Natural killer cell (primary cell): ENCODE measurements at regions not wholly inside any gene's neighbourhood (a gene's known extent, or its start where the extent isn't known, plus 50 kb on each side); places are given as distances from the start of the nearest gene placed in this dataset.

Experiments
- ATAC-seq, 3 donors: fragments of 150-1000 bp in 2 of 3; fragments of 200-7000 bp in 1 of 3; cut with Tn5 transposase; 1 replicate in 1 of 3; 2 replicates in 2 of 3; pipeline ENCODE4 v1.10.0; 2021; ENCODE audit warnings: mild to moderate bottlenecking in 2 of 3, moderate library complexity in 2 of 3
- DNase-seq, 2 donors: peaks; one replicate each; pipeline versions ENCODE4 v3.0.0 to v3.0.0-alpha.2; 2013 to 2021; ENCODE audit warnings: mixed read lengths in 1 of 2
- H3K27ac ChIP-seq: one replicate; pipeline ENCODE4 v1.5.1; 2013; ENCODE audit warnings: mild to moderate bottlenecking, low read length
- H3K27me3 ChIP-seq: one replicate; pipeline ENCODE4 v1.6.1; 2013; ENCODE audit warnings: low read length; ENCODE audit not compliant: control insufficient read depth, insufficient read depth
- H3K36me3 ChIP-seq: one replicate; pipeline ENCODE4 v1.6.1; 2013; ENCODE audit warnings: low read length; ENCODE audit not compliant: control insufficient read depth, insufficient read depth
- H3K4me1 ChIP-seq: one replicate; pipeline ENCODE4 v1.6.1; 2013; ENCODE audit warnings: low read length; ENCODE audit not compliant: control insufficient read depth, insufficient read depth
- H3K4me3 ChIP-seq: one replicate; pipeline ENCODE4 v1.5.1; 2013; ENCODE audit warnings: low read length
- H3K9me3 ChIP-seq: one replicate; pipeline ENCODE4 v1.6.1; 2013; ENCODE audit warnings: low read length; ENCODE audit not compliant: control insufficient read depth, insufficient read depth
- H3K27ac Mint-ChIP-seq, 2 donors: one replicate each; pipeline ENCODE4 v1.8.0; 2022; ENCODE audit warnings: mild to moderate bottlenecking in 2 of 2, mixed read lengths in 2 of 2, moderate library complexity in 1 of 2
- H3K27me3 Mint-ChIP-seq, 2 donors: one replicate each; pipeline ENCODE4 v1.8.0; 2022; ENCODE audit warnings: low read depth in 2 of 2, mixed read lengths in 2 of 2
- H3K36me3 Mint-ChIP-seq: one replicate; pipeline ENCODE4 v1.8.0; 2022; ENCODE audit warnings: mixed read lengths
- H3K4me1 Mint-ChIP-seq, 2 donors: one replicate each; pipeline ENCODE4 v1.8.0; 2022; ENCODE audit warnings: mixed read lengths in 2 of 2
- H3K4me3 Mint-ChIP-seq: one replicate; pipeline ENCODE4 v1.8.0; 2022; ENCODE audit warnings: mild to moderate bottlenecking, moderate library complexity, mixed read lengths
- H3K9me3 Mint-ChIP-seq, 2 donors: one replicate each; pipeline ENCODE4 v1.8.0; 2022; ENCODE audit warnings: mixed read lengths in 2 of 2
- CTCF ChIP-seq: fragments of 200-600 bp; IDR thresholded peaks from one replicate; pipeline ENCODE4 v1.8.0; 2022; ENCODE audit warnings: antibody characterized with exemption
- WGBS: methylation state at CpG from one replicate; pipeline ENCODE4 v1.1.7; 2013; ENCODE audit warnings: missing lambda C conversion rate; ENCODE audit not compliant: insufficient coverage; 5-methylcytosine and 5-hydroxymethylcytosine counted together
- intact Hi-C: fragments of 100-400 bp; cut with micrococcal nuclease; formaldehyde crosslinking; loops from one replicate; pipeline ENCODE4 v1.14.2; 2022

DNA sequence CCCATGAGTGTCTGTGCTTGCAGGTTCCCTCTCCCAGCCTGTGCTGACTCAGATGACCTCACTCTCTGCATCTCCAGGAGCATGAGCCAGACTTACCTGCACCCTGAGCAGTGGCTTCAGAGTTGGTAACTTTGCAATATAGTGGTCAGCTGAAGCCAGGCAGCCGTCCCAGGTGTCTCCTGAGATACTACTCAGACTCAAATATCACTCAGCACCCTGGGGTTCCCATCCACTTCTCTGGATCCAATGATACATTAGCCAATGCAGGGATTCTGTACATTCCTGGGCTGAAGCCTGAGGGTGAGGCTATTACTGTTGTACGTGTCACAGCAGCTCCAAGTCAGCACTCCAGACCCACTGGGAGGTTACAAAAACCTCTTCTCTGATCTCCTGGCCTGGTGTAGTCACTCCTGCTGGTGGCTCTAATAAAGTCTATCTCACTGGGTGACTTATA lies 87.8 kb upstream of the TOP3B start:
- H3K4me3 ChIP-seq: no peak overlapping the region
- no peaks in the 10 kb centered on the region for H3K4me1 Mint-ChIP-seq
- H3K27me3 ChIP-seq: peaks cover 5% of the 10 kb centered on the region
- H3K9me3 ChIP-seq: no peaks in the 10 kb centered on the region
- H3K27ac Mint-ChIP-seq: no peak overlapping the region
- peaks cover 11 to 16% of the 10 kb centered on the region in 2 donors for H3K27me3 Mint-ChIP-seq
- no peak overlapping the region for H3K27ac ChIP-seq
- TF ChIP-seq CTCF: no peak
- no peak for DNase-seq
- no peak overlapping the region for H3K4me3 Mint-ChIP-seq
- H3K9me3 Mint-ChIP-seq: no peaks in the 10 kb centered on the region
- H3K36me3 ChIP-seq: no peaks in the 10 kb centered on the region
- no peaks in the 10 kb centered on the region for H3K4me1 ChIP-seq
- ATAC-seq: no peak
- intact Hi-C loops: no loop called here
- H3K36me3 Mint-ChIP-seq: no peaks in the 10 kb centered on the region
- WGBS: 79% methylated on average over 2 of the region's 2 CpGs

GRCh38 chr22:22069450-22070370 lies 87.1 kb upstream of the TOP3B start:
- no peaks in the 10 kb centered on the region for H3K4me1 ChIP-seq
- H3K27me3 ChIP-seq: peaks cover 5% of the 10 kb centered on the region
- no peak for TF ChIP-seq CTCF
- H3K27ac ChIP-seq: no peak overlapping the region
- intact Hi-C loops: no loop called here
- no peak overlapping the region for H3K4me3 ChIP-seq
- no peaks in the 10 kb centered on the region for H3K4me1 Mint-ChIP-seq
- DNase-seq: no peak
- no peaks in the 10 kb centered on the region for H3K36me3 ChIP-seq
- no peak overlapping the region for H3K4me3 Mint-ChIP-seq
- peaks cover 6 to 21% of the 10 kb centered on the region in 2 donors for H3K27me3 Mint-ChIP-seq
- H3K9me3 ChIP-seq: no peaks in the 10 kb centered on the region
- WGBS: 99% methylated on average over 6 of the region's 6 CpGs
- H3K27ac Mint-ChIP-seq: no peak overlapping the region
- no peaks in the 10 kb centered on the region for H3K36me3 Mint-ChIP-seq
- ATAC-seq: no peak
- no peaks in the 10 kb centered on the region for H3K9me3 Mint-ChIP-seq

DNA sequence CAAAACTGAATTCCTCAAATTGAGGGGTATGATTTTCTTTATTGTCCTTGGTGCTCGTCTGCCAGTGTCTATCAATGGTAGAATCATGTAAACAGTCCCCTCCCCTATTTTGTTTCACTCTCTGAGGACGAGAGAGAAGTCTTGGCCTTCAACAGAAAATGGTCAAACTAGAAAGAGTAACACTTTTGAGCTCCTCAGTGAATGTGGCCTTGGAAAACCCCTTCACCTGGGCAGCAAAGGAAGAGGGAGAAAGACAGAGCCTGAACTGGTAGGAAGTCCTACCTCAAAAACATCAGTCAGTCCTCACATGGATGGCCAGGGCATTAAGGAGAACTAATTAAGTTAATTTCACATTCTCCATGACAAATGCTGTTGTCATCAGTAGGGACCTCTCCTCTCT lies 86.1 kb upstream of the TOP3B start:
- intact Hi-C loops: no loop called here
- peaks cover 5% of the 10 kb centered on the region for H3K27me3 ChIP-seq
- H3K4me1 ChIP-seq: no peaks in the 10 kb centered on the region
- TF ChIP-seq CTCF: no peak
- Mint-ChIP-seq H3K27me3 (peaks cover 0 to 11% of the 10 kb centered on the region in 2 donors), H3K4me3 (no peak overlapping the region), H3K9me3 (no peaks in the 10 kb centered on the region), H3K4me1 (no peaks in the 10 kb centered on the region), H3K27ac (no peak overlapping the region), H3K36me3 (no peaks in the 10 kb centered on the region)
- H3K36me3 ChIP-seq: no peaks in the 10 kb centered on the region
- 92% methylated on average over 2 of the region's 2 CpGs for WGBS
- H3K9me3 ChIP-seq: no peaks in the 10 kb centered on the region
- ATAC-seq (no peak), DNase-seq (no peak)
- no peak overlapping the region for H3K4me3 ChIP-seq
- H3K27ac ChIP-seq: no peak overlapping the region
